PC-3 (cell line): ENCODE measurements at regions not wholly inside any gene's neighbourhood (a gene's known extent, or its start where the extent isn't known, plus 50 kb on each side); places are given as distances from the start of the nearest gene placed in this dataset.

Experiments used
- CTCF ChIP-seq: fragments of 300-600 bp; sonication (generic); conservative IDR thresholded peaks from 2 replicates; pipeline ENCODE4 v1.5.1; 2017; ENCODE audit warnings: antibody characterized with exemption, low read depth, mild to moderate bottlenecking, low read length
- EZH2 ChIP-seq: fragments of 300-600 bp; sonication (generic); IDR thresholded peaks from one replicate; pipeline ENCODE4 v1.6.1; 2017; ENCODE audit warnings: antibody characterized with exemption, mild to moderate bottlenecking, low read length; ENCODE audit not compliant: unreplicated experiment

DNA sequence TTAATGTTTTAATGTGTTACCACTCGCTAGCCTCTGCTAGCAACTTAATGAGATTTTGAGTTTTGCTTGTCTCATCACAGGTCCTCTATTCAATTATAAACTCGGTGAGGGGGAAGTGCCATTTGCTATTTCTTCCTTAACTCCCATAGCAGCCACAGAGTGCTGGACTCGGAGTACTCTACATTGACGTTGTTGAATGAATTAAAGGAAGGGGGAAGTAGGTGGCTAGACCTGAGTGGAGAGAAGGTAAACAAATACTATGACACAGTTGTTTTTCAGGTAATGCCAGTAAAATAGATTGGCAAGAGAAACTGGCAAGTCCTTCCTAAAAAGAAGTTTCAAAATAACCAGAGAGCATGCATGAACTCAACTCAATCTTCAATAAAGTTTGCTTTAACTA is 339.3 kb downstream of the HRH4 start:
- TF ChIP-seq EZH2 (no peak), CTCF (no peak)
